Gastroesophageal sphincter (tissue), 3 donors: ENCODE measurements at regions not wholly inside any gene's neighbourhood (a gene's known extent, or its start where the extent isn't known, plus 50 kb on each side); places are given as distances from the start of the nearest gene placed in this dataset.

ENCODE experiments used
- CTCF ChIP-seq, 4 experiments: fragments of 200-600 bp in 2 of 4; fragments of 450-650 bp in 2 of 4; sonication (generic) in 1 of 4; IDR thresholded peaks; one replicate each; pipeline ENCODE4 v1.5.1; 2017 to 2019; ENCODE audit warnings: antibody characterized with exemption in 4 of 4, mild to moderate bottlenecking in 2 of 4, moderate library complexity in 2 of 4
- EP300 ChIP-seq: sonication (generic); formaldehyde crosslinking; IDR thresholded peaks from one replicate; pipeline ENCODE4 v1.6.1; 2017; ENCODE audit warnings: antibody characterized with exemption, mild to moderate bottlenecking
- POLR2AphosphoS5 ChIP-seq: sonication (generic); formaldehyde crosslinking; IDR thresholded peaks from one replicate; pipeline ENCODE4 v1.6.1; 2017; ENCODE audit warnings: antibody characterized with exemption

GRCh38 chr11:56917708-56918400 lies 70.9 kb upstream of the OR5AK2 start:
- TF ChIP-seq CTCF (IDR thresholded peaks at IDR 0.05) (no peak), POLR2AphosphoS5 (no peak), EP300 (no peak)
